A549 (cell line): ENCODE measurements at regions not wholly inside any gene's neighbourhood (a gene's known extent, or its start where the extent isn't known, plus 50 kb on each side); places are given as distances from the start of the nearest gene placed in this dataset.

Experiments
- CTCF ChIP-seq: fragments of >200 bp; sonication (Bioruptor Twin); formaldehyde crosslinking; IDR thresholded peaks from 3 replicates; pipeline ENCODE4 v1.5.1; 2016
- KDM1A ChIP-seq: fragments of 200-600 bp; sonication (generic); IDR thresholded peaks from 2 replicates; pipeline ENCODE4 v1.6.1; 2016; ENCODE audit warnings: low read depth, mild to moderate bottlenecking
- MAX ChIP-seq: IDR thresholded peaks from 2 replicates; pipeline ENCODE4 v1.6.1; 2012
- RARB ChIP-seq: fragments of 250-450 bp; sonication (Bioruptor Pico); IDR thresholded peaks from 2 replicates; pipeline ENCODE4 v1.8.0; 2021; ENCODE audit warnings: mild to moderate bottlenecking, moderate library complexity
- SMC3 ChIP-seq: fragments of >200 bp; sonication (Bioruptor Twin); formaldehyde crosslinking; IDR thresholded peaks from 3 replicates; pipeline ENCODE4 v1.6.1; 2018; ENCODE audit warnings: inconsistent platforms

- no peak for TF ChIP-seq RARB (CRISPR knock-in tag)
- TF ChIP-seq KDM1A, result no peak
- TF ChIP-seq MAX, result no peak
- no peak for TF ChIP-seq CTCF
- TF ChIP-seq SMC3, result no peak
Observed at GRCh38 chr1:11388617-11389016, 90.3 kb upstream of the DISP3 start.
